HG03097 (cell line): ENCODE measurements at regions not wholly inside any gene's neighbourhood (a gene's known extent, or its start where the extent isn't known, plus 50 kb on each side); places are given as distances from the start of the nearest gene placed in this dataset.
"Not testable (repeated sequence)": the region's sequence is repeated elsewhere in the genome, so short reads cannot be mapped to it uniquely, and the experiment has no call there.

Experiments used
- ATAC-seq: cut with Tn5 transposase; IDR thresholded peaks from one replicate; pipeline ENCODE4 v1.9.1; 2021; ENCODE audit not compliant: unreplicated experiment, low FRiP score

DNA sequence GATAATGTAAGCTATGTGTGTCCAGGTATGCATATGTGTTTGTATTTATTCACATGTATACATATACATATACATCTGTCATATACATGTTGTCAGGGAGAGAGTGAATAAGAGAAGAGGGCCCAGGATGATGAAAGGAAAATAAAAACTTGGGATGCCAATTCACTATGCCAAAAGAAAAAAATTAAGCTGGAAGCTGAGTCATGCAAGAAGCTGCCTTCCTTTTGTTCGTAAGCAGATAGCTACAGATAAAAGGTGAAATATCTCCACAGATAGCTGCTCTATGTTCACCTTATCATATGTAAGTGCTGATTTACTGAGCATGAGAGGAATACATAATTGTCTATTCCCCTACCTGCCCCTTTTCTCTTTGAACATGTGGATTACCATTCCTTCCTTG, 579.9 kb downstream of the EPM2A start:
- no peak for ATAC-seq

DNA sequence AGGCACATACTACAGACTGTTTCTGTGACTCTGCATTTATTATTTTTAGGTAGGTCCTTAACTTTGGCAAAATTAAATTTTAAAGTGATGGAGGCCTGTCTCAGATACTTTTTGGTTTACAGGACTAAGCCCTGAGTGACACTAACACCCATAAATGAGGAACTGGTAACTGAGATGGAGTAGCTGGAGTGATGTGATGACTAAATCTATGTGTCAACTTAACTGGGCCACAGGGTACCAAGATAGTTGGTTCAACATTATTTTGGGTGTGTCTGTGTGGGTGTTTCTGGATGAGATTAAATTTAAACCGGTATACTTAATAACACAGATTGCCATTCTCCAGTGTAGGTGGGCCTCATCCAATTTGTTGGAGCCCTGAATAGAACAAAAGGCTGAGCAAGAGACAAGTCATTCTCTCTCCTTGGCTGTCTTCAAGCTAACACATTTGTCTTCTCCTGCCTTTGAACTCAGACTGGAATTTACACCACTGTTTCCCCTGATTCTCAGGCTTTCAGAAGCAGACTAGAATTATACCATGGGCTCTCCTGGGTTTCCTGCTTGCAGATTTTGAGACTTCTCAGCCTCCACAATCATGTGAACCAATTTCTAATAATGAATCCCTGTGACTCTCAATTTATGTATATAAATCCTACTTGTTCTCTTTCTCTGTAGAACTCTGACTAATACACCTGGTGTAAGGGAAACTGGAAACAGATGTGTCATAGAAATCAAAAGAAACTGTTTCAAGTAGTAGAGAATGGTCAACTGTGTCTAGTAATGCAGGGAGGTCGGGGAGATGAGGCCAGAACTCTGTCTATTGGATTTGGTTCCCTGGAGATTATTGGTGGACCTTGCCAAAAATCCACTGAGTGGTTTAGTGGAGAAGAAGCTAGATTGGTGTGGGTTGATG, 579.2 kb downstream of the EPM2A start:
- ATAC-seq: no peak

DNA sequence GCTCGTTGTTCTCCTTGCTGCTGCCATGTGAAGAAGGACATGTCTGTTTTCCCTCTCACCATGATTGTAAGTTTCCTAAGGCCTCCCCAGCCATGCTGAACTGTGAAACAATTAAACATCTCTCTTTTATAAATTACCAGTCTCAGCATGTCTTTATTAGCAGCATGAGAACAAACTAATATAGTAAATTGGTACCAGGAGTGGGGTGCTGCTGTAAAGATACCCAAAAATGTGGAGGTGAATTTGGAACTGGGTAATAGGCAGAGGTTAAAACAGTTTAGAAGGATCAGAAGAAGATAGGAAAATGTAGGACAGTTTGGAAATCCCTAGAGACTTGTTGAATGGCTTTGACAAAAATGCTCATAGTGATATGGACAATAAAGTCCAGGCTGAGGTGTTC, 576.7 kb downstream of the EPM2A start:
- ATAC-seq: not testable (repeated sequence)

DNA sequence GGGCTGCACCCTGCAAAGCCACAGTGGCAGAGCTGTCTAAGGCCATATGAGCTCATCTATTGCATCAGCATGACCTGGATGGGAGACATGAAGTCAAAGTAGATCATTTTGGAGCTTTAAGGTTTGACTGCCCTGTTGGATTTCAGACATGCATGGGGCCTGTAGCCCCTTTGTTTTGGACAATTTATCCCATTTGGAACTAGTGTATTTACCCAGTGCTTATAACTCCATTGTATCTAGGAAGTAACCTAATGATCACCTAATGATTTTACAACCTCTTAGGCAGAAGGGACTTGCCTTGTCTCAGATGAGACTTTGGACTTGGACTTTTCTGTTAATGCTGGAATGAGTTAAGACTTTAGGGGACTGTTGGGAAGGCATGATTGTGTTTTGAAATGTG, 575.4 kb downstream of the EPM2A start:
- no peak for ATAC-seq

DNA sequence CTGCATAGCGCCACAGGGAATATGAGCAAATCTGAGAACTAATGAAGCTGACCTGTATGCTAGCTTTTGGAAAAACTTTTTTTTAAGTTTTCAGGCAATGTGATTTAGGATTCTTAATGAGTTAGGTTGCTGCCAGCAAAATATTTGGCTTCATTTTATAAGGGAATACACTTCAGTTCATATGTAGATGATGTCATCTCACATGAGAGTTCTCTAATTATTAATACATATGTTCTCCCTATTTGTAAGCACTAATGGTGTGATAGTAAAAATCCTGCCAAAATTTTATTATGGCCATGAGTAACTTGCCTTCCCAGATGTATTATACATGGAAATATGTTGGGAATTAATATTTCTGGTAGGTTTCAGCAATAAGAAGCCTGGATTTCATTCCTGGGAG, 573.8 kb downstream of the EPM2A start:
- no peak for ATAC-seq

DNA sequence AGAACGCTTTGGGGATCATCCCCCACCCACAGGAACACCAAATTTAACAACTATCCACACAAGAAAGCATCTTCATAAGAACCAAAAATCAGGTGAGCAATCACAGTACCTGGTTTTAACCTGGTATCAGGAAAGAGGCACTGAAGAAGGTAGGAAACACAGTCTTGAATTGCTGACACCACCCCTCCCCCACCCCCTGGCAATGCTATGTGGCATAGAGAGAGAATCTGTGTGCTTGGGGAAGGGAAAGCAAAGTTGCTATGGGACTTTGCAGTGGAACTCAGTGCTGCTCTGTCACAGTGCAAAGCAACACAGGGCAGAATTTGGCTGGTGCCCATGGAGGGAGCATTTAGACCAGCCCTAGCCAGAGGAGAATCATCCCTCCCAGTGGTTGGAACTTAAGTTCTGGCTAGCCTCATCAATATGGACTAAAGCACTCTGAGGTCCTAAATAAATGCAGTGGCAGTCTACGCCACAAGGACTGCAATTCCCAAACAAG, 565.5 kb downstream of the EPM2A start:
- ATAC-seq: no peak

DNA sequence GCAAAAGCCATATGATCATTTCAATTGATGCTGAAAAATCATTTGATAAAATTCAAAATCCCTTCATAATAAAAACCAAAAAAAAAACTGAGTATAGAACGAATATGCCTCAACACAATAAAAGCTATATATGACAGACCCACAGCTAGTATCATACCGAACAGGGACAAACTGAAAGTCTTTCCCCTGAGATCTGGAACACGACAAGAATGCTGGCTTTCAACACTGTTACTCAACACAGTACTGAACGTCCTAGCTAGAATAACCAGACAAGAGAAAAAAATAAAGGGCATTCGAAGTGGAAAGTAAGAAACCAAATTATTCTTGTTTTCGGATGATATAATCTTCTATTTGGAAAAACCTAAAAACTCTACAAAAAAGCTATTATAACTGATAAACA, 559.9 kb downstream of the EPM2A start:
- ATAC-seq: no peak

DNA sequence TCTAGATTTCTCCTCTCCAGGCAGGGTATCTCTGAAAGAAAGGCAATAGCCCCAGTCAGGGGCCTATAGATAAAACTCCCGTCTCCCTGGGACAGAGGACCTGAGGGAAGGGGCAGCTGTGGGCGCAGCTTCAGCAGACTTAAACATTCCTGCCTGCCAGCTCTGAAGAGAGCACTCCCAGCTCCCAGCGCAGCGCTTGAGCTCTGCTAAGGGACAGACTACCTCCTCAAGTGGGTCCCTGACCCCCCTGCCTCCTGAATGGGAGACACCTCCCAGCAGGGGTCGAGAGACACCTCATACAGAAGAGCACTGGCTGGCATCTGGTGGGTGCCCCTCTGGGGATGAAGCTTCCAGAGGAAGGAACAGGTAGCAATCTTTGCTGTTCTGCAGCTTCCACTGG, 556.9 kb downstream of the EPM2A start:
- ATAC-seq: no peak

DNA sequence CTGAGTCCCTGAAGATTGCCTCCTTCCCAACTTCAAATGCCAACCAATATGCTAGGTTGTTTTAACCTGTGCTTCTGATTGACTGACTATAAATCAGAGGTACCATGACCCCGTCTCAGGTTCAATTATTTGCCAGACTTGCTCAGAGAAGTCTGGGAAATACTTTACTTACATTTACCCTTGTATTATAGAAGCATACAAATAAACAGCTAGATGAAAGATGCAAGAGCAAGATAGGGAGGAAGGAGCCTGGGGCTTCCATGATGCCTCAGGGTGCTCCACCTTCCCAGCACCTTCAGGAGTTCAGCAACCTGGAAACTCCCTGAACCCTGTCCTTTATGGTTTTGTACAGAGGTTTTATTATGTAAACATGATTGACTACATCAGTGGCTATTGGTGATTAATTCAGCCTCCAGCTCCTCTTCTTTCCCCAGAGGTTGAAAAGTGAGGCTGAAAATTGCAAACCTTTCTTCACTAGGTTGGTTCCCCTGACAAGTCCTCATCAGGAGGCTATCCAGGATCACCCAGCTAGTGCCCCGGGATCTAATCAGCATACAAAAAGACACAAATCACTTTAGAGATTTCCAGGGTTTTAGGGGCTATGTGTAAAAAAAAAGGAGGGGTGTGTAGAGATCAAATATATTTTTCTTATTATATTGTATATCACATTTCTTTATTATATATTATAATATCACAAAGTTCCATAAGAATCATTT, 547.7 kb downstream of the EPM2A start:
- ATAC-seq: no peak

DNA sequence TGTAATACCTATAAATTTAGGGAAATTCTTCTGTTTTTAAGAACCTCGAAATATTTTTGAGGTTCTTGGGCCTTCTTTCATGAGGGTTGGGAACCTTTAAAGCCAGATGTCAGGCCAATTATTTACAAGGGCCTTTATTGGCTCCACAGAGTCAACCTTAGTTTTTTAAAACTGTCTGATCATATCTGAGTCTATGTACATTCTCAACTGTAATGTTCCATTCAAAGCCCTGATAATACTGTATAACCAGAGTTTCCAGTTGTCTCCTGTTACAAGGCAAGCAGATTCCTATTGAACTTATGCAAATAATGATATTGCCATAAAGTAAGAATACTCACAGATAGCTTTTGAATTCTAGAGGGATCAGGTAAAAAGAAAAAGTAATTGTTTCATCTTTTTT, 545.5 kb downstream of the EPM2A start:
- no peak for ATAC-seq

DNA sequence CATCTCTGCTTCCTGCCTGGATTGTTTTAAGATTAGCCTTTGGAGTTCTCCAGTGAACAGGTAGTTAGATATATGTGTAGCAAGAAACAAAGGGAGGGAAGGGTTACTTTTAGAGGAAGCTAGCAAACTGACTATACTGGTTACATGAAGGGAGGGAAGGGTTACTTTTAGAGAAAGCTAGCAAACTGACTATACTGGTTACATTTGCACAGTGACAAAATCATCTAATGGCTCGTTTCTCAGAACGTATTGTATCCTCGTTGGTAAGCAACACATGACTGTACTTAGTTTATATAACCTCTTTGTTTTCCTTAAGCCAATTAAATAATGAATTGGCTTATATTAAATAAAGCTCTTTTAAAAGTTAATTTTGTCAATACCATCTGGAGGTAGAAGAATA, 540.9 kb downstream of the EPM2A start:
- no peak for ATAC-seq

DNA sequence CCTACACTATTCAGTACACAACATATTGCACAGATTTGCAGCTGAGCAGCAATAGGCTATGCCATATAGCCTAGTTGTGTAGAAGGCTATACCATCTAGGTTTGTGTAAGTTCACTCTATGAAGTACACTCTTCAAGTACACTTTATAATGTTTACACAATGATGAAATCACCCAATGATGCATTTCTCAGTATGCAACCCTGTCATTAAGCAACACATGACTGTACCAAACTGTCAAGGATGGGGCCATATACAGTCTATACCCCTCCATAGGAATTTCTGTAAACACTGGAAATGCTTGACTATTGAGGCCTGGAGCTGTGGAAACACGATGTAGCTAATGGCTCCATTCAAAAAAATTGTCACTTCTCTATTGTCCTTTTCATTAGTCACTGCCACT, 535.4 kb downstream of the EPM2A start:
- no peak for ATAC-seq

DNA sequence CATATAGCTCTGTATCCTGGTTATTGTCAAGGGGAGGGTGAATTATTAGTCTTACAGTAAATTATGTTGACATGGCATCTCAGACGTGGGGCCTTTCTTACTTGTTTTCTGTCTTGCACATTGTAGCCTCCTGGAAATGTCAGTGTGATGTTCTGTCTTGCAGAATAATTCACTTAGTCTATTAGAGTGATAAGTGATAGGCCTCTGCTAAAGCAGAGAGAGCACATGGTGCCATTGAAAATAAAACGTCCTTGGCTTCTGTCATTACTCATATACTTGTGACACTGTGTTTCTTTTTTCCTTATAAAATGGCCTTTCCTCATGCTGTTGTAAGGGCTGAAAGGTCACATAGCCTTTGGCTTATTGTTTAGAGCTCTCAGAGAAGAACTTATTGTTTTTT, 531.0 kb downstream of the EPM2A start:
- ATAC-seq: no peak

DNA sequence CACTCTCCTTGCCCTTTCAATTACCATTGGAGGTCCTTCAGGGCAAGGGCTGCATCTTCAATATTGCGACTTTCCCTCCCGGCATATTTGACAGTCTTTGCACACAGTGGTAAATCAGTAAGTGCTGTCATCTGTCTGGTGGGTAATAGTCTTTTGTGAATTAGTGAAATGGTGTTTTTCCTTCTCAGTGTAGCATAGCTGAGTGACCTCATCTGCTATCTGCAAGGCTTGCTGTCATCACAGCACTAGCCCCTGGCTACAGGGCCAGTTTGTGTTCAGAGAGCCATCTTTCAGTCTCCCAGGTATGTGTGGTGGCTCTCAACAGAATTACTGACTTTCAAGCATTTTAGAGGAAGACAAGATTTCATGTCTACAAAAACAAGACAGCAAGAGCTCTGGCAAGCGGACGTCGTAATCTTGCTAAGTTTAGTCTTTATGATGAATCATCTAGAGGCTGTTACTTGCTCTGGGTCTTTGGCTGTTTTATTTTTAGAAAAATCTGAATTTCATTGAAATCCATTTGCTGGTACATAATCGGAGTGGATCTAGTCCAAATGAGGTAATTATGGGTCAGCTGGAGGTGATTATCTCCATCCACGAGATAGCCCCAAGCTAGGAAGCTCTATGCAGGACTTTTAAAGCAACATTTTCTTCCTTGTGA, 528.9 kb downstream of the EPM2A start:
- no peak for ATAC-seq

DNA sequence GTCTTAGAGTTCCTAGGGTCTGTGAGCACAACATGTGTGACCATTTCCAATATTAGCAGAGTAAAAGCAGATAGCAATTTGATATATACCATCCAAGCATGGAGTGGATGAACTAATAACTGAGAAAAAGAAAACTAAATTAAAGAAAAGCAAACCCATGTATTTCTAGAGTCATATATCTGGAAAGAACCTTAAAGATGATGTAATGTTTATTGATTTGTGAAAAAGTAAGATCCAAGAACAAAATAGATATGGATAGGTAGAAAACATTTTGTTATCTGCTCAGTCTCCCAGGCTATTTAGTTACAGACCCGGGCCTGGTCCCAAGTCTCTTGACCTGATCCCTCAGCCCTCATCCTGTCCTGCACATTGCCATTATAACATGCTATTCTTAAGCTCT, 526.8 kb downstream of the EPM2A start:
- no peak for ATAC-seq

DNA sequence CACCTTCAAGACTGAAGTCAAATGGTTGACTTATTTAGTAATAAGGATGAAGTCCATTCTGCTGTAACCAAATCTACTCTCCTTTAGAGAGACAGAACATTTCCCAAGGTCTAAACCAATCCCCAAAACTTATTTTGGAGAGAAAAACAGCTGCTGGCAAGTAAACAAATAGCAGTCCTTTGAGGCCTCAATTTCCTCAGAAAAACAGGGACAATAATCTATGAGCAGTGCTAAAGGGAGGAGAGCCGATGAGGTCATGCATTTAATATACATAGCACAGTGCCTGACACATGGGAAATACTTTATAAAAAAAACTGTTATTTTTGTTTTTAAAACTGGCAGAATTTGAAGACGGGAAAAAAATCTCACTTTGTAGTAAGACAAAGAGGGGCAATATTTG, 526.0 kb downstream of the EPM2A start:
- ATAC-seq: no peak

DNA sequence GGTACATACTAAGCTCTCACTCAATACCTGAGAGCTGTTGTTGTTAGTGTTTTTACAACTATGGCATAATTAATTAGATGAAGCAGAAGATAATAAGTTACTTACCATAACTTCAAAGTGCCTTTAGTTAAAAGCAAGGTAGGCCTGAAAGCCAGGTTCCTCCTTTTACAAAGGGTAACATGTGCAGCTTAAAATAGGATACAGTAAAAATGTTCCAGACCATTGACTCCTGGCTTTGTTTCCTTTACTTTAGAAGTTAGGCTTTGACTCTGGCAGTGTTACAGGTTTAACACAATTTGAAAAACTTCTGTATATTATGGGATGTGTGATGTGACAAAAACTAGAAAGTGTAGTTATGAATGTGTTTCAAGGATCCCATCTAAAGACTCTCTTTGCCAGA, 522.5 kb downstream of the EPM2A start:
- no peak for ATAC-seq

DNA sequence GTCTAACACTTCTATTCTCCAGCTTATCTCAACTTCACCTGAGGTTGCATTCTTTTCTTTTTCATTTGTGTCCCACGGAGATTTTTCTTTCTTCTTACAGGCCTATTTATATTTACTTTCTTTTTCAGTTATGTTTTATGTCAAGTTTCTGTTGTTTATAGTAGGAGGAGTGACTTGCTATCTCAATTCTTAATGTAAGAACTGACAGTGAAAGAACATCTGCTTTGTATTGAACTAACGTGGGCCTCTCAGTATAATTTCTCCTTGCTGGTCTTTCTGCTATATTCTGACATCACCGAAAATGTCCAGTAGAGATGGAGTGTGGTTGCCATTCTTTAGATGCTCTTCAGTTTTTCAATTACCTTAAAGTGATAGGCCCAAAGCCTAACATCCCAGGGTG, 521.7 kb downstream of the EPM2A start:
- peak; percentile 56 for ATAC-seq

DNA sequence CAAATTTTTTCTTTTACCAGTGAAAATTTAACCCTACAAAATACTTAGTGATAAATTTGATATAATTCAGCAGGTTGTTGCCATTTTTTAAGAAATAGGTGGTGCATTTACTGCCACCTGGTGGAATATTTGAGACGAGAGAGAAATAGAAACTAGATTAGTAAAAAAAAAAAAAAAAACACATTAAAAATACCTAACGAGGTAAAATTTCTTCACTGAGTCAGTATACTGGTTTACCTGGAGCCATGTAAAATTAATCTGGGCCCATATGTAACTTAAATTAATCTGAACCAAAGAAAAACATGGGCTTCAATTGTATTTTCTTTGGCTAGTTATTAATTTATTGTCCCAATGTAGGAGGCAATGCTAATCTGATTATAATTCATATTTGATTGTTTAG, 520.8 kb downstream of the EPM2A start:
- ATAC-seq: no peak

DNA sequence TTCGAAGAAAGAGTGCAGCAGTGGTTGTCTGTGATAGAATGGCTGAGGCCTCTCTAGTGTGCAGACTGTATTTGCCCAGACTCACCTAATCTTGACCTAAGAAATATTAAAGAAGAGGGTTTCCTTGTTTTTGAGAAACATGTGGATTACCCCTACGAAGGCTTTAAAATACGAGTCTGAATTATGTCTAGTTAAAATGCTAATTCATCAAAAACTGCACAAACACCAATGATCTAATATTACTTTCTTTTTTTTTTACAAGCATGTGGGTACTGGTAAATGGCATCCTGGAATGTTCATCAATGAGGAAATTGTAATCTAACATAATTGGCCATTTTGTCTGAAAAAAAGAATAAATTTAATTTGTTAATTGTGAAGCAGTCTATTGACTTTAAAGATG, 510.9 kb downstream of the EPM2A start:
- ATAC-seq: no peak

DNA sequence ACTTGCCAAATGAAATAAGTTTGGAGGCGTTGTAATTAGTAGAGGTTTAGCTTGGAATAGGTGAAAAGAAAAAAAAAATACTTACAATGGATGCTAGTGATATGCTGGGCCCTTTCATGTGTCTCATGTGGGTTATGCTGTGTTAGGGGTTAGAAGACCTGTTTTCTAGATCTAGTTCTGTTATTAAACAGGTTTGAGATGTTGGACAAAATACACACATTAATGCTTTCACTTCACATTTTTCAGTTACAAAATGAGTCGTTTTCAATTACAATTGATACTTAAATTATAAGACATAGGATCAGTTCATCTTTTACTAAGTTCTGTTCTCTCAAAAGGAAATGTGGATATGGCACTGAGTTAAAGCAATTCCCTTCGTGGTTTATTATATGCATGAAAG, 509.8 kb downstream of the EPM2A start:
- ATAC-seq: no peak
